Motor neuron (in vitro differentiated cells): ENCODE measurements at regions not wholly inside any gene's neighbourhood (a gene's known extent, or its start where the extent isn't known, plus 50 kb on each side); places are given as distances from the start of the nearest gene placed in this dataset.

Experiments used
- ATAC-seq, 8 experiments: fragments of 200-7000 bp; cut with Tn5 transposase; replicated peaks in 6 of 8; 2 replicates each; pipeline ENCODE4 v1.8.0; 2021; ENCODE audit warnings: mild to moderate bottlenecking in 8 of 8, moderate library complexity in 8 of 8
- H3K27ac ChIP-seq, 2 donors: fragments of 250-450 bp; sonication (Bioruptor Pico); 2 replicates each; pipeline ENCODE4 v1.9.0; 2021; ENCODE audit warnings: antibody characterized with exemption in 2 of 2, mild to moderate bottlenecking in 2 of 2, moderate library complexity in 1 of 2
- H3K4me1 ChIP-seq, 2 donors: fragments of 250-450 bp; sonication (Bioruptor Pico); replicated peaks in 1 of 2; 2 replicates each; pipeline ENCODE4 v1.6.1; 2021; ENCODE audit warnings: antibody characterized with exemption in 2 of 2, mild to moderate bottlenecking in 2 of 2, moderate library complexity in 1 of 2
- H3K4me3 ChIP-seq, 5 donors: fragments of 250-450 bp; sonication (Bioruptor Pico); 2 replicates each; pipeline ENCODE4 v1.9.0; 2021; ENCODE audit warnings: antibody characterized with exemption in 5 of 5, mild to moderate bottlenecking in 5 of 5, moderate library complexity in 4 of 5
- WGBS, 10 experiments: fragments of 450-650 bp; shearing (Covaris generic); methylation state at CpG; one replicate each; pipeline ENCODE4 v1.0.0; 2022; 5-methylcytosine and 5-hydroxymethylcytosine counted together
- in situ Hi-C, 9 experiments: fragments of 400-800 bp; cut with MboI; loops; one replicate each; pipeline ENCODE4 v1.15.0; 2021; ENCODE audit warnings: low sequenced_read_pairs in 9 of 9, low pct_unique_long_range_greater_than_20kb in 2 of 9; ENCODE audit not compliant: unreplicated experiment in 9 of 9

- Histone ChIP-seq H3K4me3 (no peak overlapping the region), H3K4me1 (peaks cover 22 to 25% of the 10 kb centered on the region in 2 donors), H3K27ac (no peak overlapping the region)
- in situ Hi-C loops = no loop called here
- ATAC-seq = no peak
- 20 to 91% (median 59%) methylated on average over 1 to 5 of the region's 8 CpGs; no CpG with 5 or more reads in 3 of the 10 experiments for WGBS, 10 experiments
Measured at GRCh38 chr5:68534956-68535520, 319.5 kb downstream of the PIK3R1 start.

GRCh38 chr5:68538814-68539420, 323.4 kb downstream of the PIK3R1 start:
- Histone ChIP-seq H3K27ac (no peak overlapping the region), H3K4me1 (peaks cover 12 to 14% of the 10 kb centered on the region in 2 donors), H3K4me3 (no peak overlapping the region)
- peak in 2 of 8 experiments; percentile 32 to 52 for ATAC-seq
- in situ Hi-C loops = no loop called here
- WGBS, 10 experiments = 36 to 100% (median 95%) methylated on average over 1 to 6 of the region's 6 CpGs; no CpG with 5 or more reads in 3 of the 10 experiments

GRCh38 chr5:68540798-68541590, 325.4 kb downstream of the PIK3R1 start:
- Histone ChIP-seq H3K4me1 (peaks cover 14 to 16% of the 10 kb centered on the region in 2 donors), H3K4me3 (no peak overlapping the region), H3K27ac (no peak overlapping the region)
- no peak for ATAC-seq
- WGBS, 10 experiments = 49 to 94% (median 84%) methylated on average over 3 to 9 of the region's 9 CpGs
- in situ Hi-C loops = no loop called here

DNA sequence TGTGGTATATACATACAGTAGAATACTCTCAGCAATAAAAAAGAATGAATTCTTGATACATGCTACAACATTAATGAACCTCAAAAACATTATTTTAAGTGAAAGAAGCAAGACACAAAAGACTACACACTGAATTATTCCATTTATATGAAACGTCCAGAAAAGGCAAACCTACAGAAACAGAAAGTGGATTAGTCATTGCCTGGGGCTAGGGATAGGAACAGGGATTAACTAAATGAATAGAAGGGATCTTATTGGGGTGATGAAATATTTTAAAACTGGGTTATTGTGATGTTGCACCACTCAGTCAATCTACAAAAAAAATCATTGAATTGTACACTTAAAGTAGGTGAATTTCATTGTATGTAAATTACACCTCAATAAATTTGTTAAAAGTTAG, 326.7 kb downstream of the PIK3R1 start:
- in situ Hi-C loops = no loop called here

GRCh38 chr5:68543212-68543611, 327.7 kb downstream of the PIK3R1 start:
- in situ Hi-C loops = no loop called here
- 0 to 100% (median 71%) methylated on average over 1 to 2 of the region's 2 CpGs; no CpG with 5 or more reads in 1 of the 10 experiments for WGBS, 10 experiments
- H3K27ac ChIP-seq = no peak overlapping the region
- H3K4me3 ChIP-seq = no peak overlapping the region
- ATAC-seq = peak in 2 of 8 experiments; percentile 32 to 48
- H3K4me1 ChIP-seq = peaks cover 14 to 16% of the 10 kb centered on the region in 2 donors

More for the DNA sequence above, 326.7 kb downstream of the PIK3R1 start:
- H3K4me1 ChIP-seq = peaks cover 14 to 16% of the 10 kb centered on the region in 2 donors
- 0 to 83% (median 40%) methylated on average over 1 of the region's 1 CpG; no CpG with 5 or more reads in 2 of the 10 experiments for WGBS, 10 experiments
- ATAC-seq = peak in 3 of 8 experiments; percentile 10 to 66 (median 53)
- no peak overlapping the region for H3K4me3 ChIP-seq
- H3K27ac ChIP-seq = no peak overlapping the region

GRCh38 chr5:68544091-68544647, 328.6 kb downstream of the PIK3R1 start:
- no peak for ATAC-seq
- in situ Hi-C loops = no loop called here
- H3K4me3 ChIP-seq = no peak overlapping the region
- no peak overlapping the region for H3K27ac ChIP-seq
- peaks cover 14 to 16% of the 10 kb centered on the region in 2 donors for H3K4me1 ChIP-seq
- WGBS, 10 experiments = 40 to 93% (median 84%) methylated on average over 1 to 8 of the region's 8 CpGs

DNA sequence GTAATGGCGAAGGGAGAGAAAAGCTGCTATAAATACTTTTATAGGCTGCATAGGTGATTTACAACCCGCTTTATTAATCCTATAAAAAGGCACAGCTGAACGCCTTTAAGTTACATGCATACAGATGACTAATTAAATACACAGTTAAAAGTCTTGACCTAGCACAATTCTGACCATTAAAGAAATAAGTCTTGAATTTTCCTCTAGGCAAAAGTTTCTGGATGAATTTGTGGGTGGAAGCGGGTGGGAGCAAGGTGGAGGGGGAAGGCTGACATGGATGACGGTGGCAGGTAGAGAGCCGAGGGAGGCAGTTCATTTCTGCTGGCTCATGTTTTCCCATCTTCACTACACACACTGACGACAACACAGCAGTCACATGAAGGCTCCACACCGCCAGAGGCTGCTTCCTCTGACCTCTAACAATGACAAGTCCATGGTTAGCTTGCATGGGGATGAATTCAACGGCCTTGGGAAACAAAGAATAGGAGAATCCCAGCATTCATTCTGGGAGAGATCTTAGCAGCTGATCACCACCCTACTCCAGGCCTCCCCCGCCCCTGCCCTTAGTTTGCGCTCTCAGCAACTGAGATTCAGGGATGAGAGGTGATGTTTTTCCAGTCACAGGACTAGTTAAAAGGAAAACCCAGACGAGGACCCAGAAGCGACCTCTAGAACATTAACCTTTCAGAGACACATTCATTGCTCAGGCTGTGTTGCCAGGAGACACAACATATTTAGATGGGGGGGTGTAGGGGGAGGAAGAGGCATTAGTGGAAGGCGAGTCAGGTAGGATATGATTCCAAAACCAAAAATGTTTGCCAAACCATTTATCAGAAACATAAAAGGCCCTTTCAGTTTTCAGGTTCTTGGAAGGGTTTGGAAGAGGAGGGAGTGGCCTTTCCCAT, 329.3 kb downstream of the PIK3R1 start:
- H3K4me3 ChIP-seq = no peak overlapping the region
- peak overlapping the region in 1 of 2 donors; percentile 29 for H3K27ac ChIP-seq
- ATAC-seq = peak in 6 of 8 experiments; percentile 71 to 97 (median 96)
- 43 to 100% (median 76%) methylated on average over 1 to 10 of the region's 14 CpGs for WGBS, 10 experiments
- in situ Hi-C loops = no loop called here
- peaks cover 14 to 16% of the 10 kb centered on the region in 2 donors for H3K4me1 ChIP-seq

GRCh38 chr5:68545636-68546295, 330.2 kb downstream of the PIK3R1 start:
- no peak overlapping the region for H3K4me3 ChIP-seq
- H3K27ac ChIP-seq = no peak overlapping the region
- in situ Hi-C loops = no loop called here
- ATAC-seq = no peak
- H3K4me1 ChIP-seq = peaks cover 14 to 16% of the 10 kb centered on the region in 2 donors
- WGBS, 10 experiments = 55 to 96% (median 87%) methylated on average over 1 to 7 of the region's 7 CpGs; no CpG with 5 or more reads in 1 of the 10 experiments

DNA sequence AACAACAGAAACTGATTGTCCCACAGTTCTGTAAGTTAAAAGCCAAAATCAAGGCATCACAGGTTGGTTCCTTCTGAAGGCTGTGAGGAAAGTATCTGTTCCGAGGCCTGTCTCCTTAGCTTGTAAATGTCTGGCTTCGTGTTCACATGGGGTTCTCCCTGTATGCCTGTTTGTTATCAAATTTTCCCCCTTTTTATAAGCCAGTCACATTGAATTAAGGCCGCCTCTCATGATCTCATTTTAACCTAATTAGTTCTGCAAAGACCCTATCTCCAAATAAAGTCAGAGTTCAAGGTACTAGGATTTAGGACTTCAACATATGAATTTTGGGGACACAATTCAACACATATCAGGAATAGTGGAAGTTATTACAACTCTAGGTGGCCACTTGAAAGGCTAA, 331.5 kb downstream of the PIK3R1 start:
- no peak overlapping the region for H3K4me3 ChIP-seq
- in situ Hi-C loops = no loop called here
- peaks cover 14 to 16% of the 10 kb centered on the region in 2 donors for H3K4me1 ChIP-seq
- WGBS, 10 experiments = 60 to 100% (median 88%) methylated on average over 2 to 3 of the region's 3 CpGs; no CpG with 5 or more reads in 2 of the 10 experiments
- ATAC-seq = no peak
- no peak overlapping the region for H3K27ac ChIP-seq

- no peak for ATAC-seq
- Histone ChIP-seq H3K4me3 (no peak overlapping the region), H3K4me1 (peaks cover 14 to 16% of the 10 kb centered on the region in 2 donors), H3K27ac (no peak overlapping the region)
- in situ Hi-C loops = no loop called here
Measured at GRCh38 chr5:68547622-68548021, 332.1 kb downstream of the PIK3R1 start.

GRCh38 chr5:68548959-68549676, 333.6 kb downstream of the PIK3R1 start:
- 56 to 100% (median 82%) methylated on average over 1 to 10 of the region's 13 CpGs; no CpG with 5 or more reads in 2 of the 10 experiments for WGBS, 10 experiments
- no peak overlapping the region for H3K4me3 ChIP-seq
- in situ Hi-C loops = no loop called here
- H3K4me1 ChIP-seq = peaks cover 13 to 14% of the 10 kb centered on the region in 2 donors
- peak in 6 of 8 experiments; percentile 20 to 43 (median 32) for ATAC-seq
- H3K27ac ChIP-seq = no peak overlapping the region
